HFFc6 (cell line): ENCODE measurements at regions not wholly inside any gene's neighbourhood (a gene's known extent, or its start where the extent isn't known, plus 50 kb on each side); places are given as distances from the start of the nearest gene placed in this dataset.

ENCODE experiments used
- DNase-seq: peaks from one replicate; pipeline ENCODE4 v3.0.0-alpha.2; 2018
- H3K27ac Mint-ChIP-seq: 2 replicates; pipeline ENCODE4 v1.8.0; 2020; ENCODE audit warnings: mild to moderate bottlenecking, mixed read lengths
- H3K27me3 Mint-ChIP-seq: 2 replicates; pipeline ENCODE4 v1.8.0; 2021; ENCODE audit warnings: mild to moderate bottlenecking, moderate library complexity, mixed read lengths; ENCODE audit not compliant: insufficient read depth
- H3K36me3 Mint-ChIP-seq: 2 replicates; pipeline ENCODE4 v1.8.0; 2021; ENCODE audit warnings: low read depth, mixed read lengths
- H3K4me1 Mint-ChIP-seq: 2 replicates; pipeline ENCODE4 v1.8.0; 2020; ENCODE audit warnings: low read depth, mixed read lengths
- H3K4me3 Mint-ChIP-seq: 2 replicates; pipeline ENCODE4 v1.8.0; 2020; ENCODE audit warnings: mild to moderate bottlenecking, moderate library complexity, mixed read lengths
- H3K9me3 Mint-ChIP-seq: 2 replicates; pipeline ENCODE4 v1.8.0; 2020; ENCODE audit warnings: mild to moderate bottlenecking, mixed read lengths
- CTCF ChIP-seq: fragments of 200-600 bp; sonication (generic); IDR thresholded peaks from 2 replicates; pipeline ENCODE4 v1.5.0; 2021; ENCODE audit warnings: antibody characterized with exemption, mild to moderate bottlenecking

DNA sequence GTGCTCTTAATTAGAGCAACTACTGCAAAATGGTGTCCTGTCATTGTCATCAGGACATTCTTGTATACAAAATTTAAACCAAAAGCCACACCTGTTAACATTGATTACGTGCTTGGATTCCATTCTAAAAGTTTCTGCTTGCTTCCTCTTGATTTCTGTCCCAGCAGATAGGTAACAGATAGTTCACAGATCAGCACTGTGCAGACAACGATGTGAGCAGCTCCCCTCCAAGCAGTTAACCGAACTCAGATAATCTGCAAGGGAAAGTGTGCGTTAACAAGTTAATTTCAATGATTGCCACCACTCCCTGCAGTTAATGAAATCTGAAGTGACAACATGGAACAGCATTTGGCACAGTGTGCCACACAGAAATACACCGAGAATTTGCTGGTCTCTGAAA is 54.4 kb upstream of the RELL1 start:
- Mint-ChIP-seq H3K4me1 (peaks cover 10% of the 10 kb centered on the region), H3K4me3 (no peak overlapping the region), H3K36me3 (no peaks in the 10 kb centered on the region), H3K27ac (no peak overlapping the region), H3K27me3 (peaks cover 7% of the 10 kb centered on the region; the same call in 1 of the 2 replicates), H3K9me3 (no peaks in the 10 kb centered on the region; the same call in 1 of the 2 replicates)
- DNase-seq, result no peak
- no peak for TF ChIP-seq CTCF

- Mint-ChIP-seq H3K27ac (peak overlapping the region; percentile 52; the same call in 1 of the 2 replicates), H3K4me1 (peaks cover 10% of the 10 kb centered on the region), H3K36me3 (no peaks in the 10 kb centered on the region), H3K9me3 (no peaks in the 10 kb centered on the region; the same call in 1 of the 2 replicates), H3K27me3 (peaks cover 4% of the 10 kb centered on the region), H3K4me3 (peak overlapping the region; percentile 60; the same call in 1 of the 2 replicates)
- DNase-seq, result peak; percentile 73
- TF ChIP-seq CTCF, result no peak
Measured at GRCh38 chr4:37737466-37737865, 51.3 kb upstream of the RELL1 start.
